Amniotic epithelial cell (primary cell): ENCODE measurements at regions not wholly inside any gene's neighbourhood (a gene's known extent, or its start where the extent isn't known, plus 50 kb on each side); places are given as distances from the start of the nearest gene placed in this dataset.

Source experiments
- DNase-seq: peaks from one replicate; pipeline ENCODE4 v3.0.0-alpha.2; 2010; ENCODE audit warnings: low read depth

GRCh38 chr17:6325051-6325450, 109.9 kb downstream of the AIPL1 start:
- DNase-seq = no peak

- DNase-seq = no peak
These were observed 111.1 kb downstream of the AIPL1 start for GRCh38 chr17:6323626-6324356.

GRCh38 chr17:6322316-6322715, 112.6 kb downstream of the AIPL1 start:
- no peak for DNase-seq

GRCh38 chr17:6314311-6314710, 120.6 kb downstream of the AIPL1 start:
- DNase-seq = no peak

- no peak for DNase-seq
These were observed 121.1 kb downstream of the AIPL1 start for GRCh38 chr17:6313835-6314234.

- no peak for DNase-seq
These were observed 128.1 kb downstream of the AIPL1 start for GRCh38 chr17:6306820-6307219.

- DNase-seq = no peak
These were observed 129.1 kb downstream of the AIPL1 start for GRCh38 chr17:6305613-6306360.

- no peak for DNase-seq
These were observed 129.9 kb downstream of the AIPL1 start for GRCh38 chr17:6304894-6305612.

- DNase-seq = peak; percentile 4
These were observed 131.3 kb downstream of the AIPL1 start for GRCh38 chr17:6303664-6304063.

GRCh38 chr17:6299275-6299674, 135.6 kb downstream of the AIPL1 start:
- DNase-seq = no peak

GRCh38 chr17:6297960-6298359, 137.0 kb downstream of the AIPL1 start:
- DNase-seq = no peak

- DNase-seq = no peak
These were observed 137.8 kb downstream of the AIPL1 start for GRCh38 chr17:6297119-6297518.

- DNase-seq = no peak
These were observed 144.3 kb downstream of the AIPL1 start for GRCh38 chr17:6290488-6291196.

GRCh38 chr17:6286233-6286632, 148.7 kb downstream of the AIPL1 start:
- no peak for DNase-seq

GRCh38 chr17:6285486-6285885, 149.4 kb downstream of the AIPL1 start:
- no peak for DNase-seq

GRCh38 chr17:6279659-6280058, 155.3 kb downstream of the AIPL1 start:
- no peak for DNase-seq

- no peak for DNase-seq
These were observed 156.5 kb downstream of the AIPL1 start for GRCh38 chr17:6278376-6278775.

GRCh38 chr17:6276711-6277110, 158.2 kb downstream of the AIPL1 start:
- no peak for DNase-seq

- DNase-seq = no peak
These were observed 160.6 kb downstream of the AIPL1 start for GRCh38 chr17:6274310-6274709.

- DNase-seq = peak; percentile 11
These were observed 165.4 kb downstream of the AIPL1 start for GRCh38 chr17:6269478-6269877.

GRCh38 chr17:6261466-6261865, 173.5 kb downstream of the AIPL1 start:
- DNase-seq = no peak

GRCh38 chr17:6259899-6260298, 175.0 kb downstream of the AIPL1 start:
- DNase-seq = no peak
